H1 (cell line): ENCODE measurements at regions not wholly inside any gene's neighbourhood (a gene's known extent, or its start where the extent isn't known, plus 50 kb on each side); places are given as distances from the start of the nearest gene placed in this dataset.

Source experiments
- CTCF ChIA-PET: fragments of 300-600 bp; sonication (Branson Sonifier 250); formaldehyde crosslinking; loops from one replicate; lab custom pipeline; 2021; ENCODE audit not compliant: partially characterized antibody; lab: Charles Lee
- POLR2A ChIA-PET: fragments of 300-600 bp; sonication (Branson Sonifier 250); formaldehyde crosslinking; loops from one replicate; lab custom pipeline; 2021; ENCODE audit warnings: inconsistent platforms; ENCODE audit not compliant: partially characterized antibody; lab: Charles Lee
- DNase-seq, 2 experiments: peaks; one replicate each; pipeline versions ENCODE4 v3.0.0 to v3.0.0-alpha.2; 2010 to 2022; ENCODE audit warnings: low spot score in 2 of 2, low read depth in 1 of 2, mixed read lengths in 1 of 2
- FAIRE-seq: peaks from 2 replicates; lab custom pipeline; 2011; peaks lifted over from hg19 to GRCh38; lab: Jason Lieb, UNC
- H2AFZ ChIP-seq: 2 replicates; pipeline ENCODE4 v1.8.1; 2012; ENCODE audit warnings: low read length, inconsistent platforms
- H2AK5ac ChIP-seq: 2 replicates; pipeline ENCODE4 v1.6.1; 2013; ENCODE audit warnings: low read depth, low read length
- H2BK120ac ChIP-seq: replicated peaks from 2 replicates; pipeline ENCODE3; 2013; ENCODE audit warnings: low read depth, low read length, inconsistent platforms
- H2BK12ac ChIP-seq: 2 replicates; pipeline ENCODE4 v1.6.1; 2013; ENCODE audit warnings: low read depth, low read length
- H2BK15ac ChIP-seq: 2 replicates; pipeline ENCODE4 v1.6.1; 2013; ENCODE audit warnings: low read length
- H2BK20ac ChIP-seq: 2 replicates; pipeline ENCODE4 v1.6.1; 2013; ENCODE audit warnings: low read length
- H2BK5ac ChIP-seq: 2 replicates; pipeline ENCODE4 v1.6.1; 2013; ENCODE audit warnings: low read depth, low read length
- H3K14ac ChIP-seq: 2 replicates; pipeline ENCODE4 v1.6.1; 2013; ENCODE audit warnings: inconsistent platforms; ENCODE audit not compliant: insufficient read length
- H3K18ac ChIP-seq: 2 replicates; pipeline ENCODE4 v1.6.1; 2013; ENCODE audit warnings: low read length; ENCODE audit errors: extremely low read depth
- H3K23ac ChIP-seq: 2 replicates; pipeline ENCODE4 v1.6.1; 2013; ENCODE audit warnings: inconsistent platforms; ENCODE audit not compliant: insufficient read length
- H3K23me2 ChIP-seq: 2 replicates; pipeline ENCODE4 v1.6.1; 2013; ENCODE audit warnings: low read depth, low read length
- H3K27ac ChIP-seq: 2 replicates; pipeline ENCODE4 v1.6.1; 2011; ENCODE audit warnings: low read depth, low read length, inconsistent platforms
- H3K27me3 ChIP-seq, 4 experiments: replicated peaks in 1 of 4; 1 replicate in 1 of 4; 2 replicates in 3 of 4; pipeline versions ENCODE4 v1.6.1 to v1.8.1; 2011 to 2013; ENCODE audit warnings: low read length in 3 of 4, mild to moderate bottlenecking in 3 of 4, inconsistent platforms in 2 of 4, mixed read lengths in 2 of 4, moderate library complexity in 1 of 4; ENCODE audit not compliant: control insufficient read depth in 3 of 4, insufficient read depth in 3 of 4; ENCODE audit errors: extremely low read depth in 1 of 4
- H3K36me3 ChIP-seq, 4 experiments: 2 replicates each; pipeline versions ENCODE4 v1.6.1 to v1.8.1; 2011 to 2013; ENCODE audit warnings: mild to moderate bottlenecking in 4 of 4, low read length in 3 of 4, moderate library complexity in 2 of 4, control low read depth in 1 of 4, inconsistent platforms in 1 of 4; ENCODE audit not compliant: insufficient read depth in 4 of 4, control insufficient read depth in 2 of 4
- H3K4ac ChIP-seq: replicated peaks from 2 replicates; pipeline ENCODE3; 2013; ENCODE audit warnings: low read length, low read depth, mixed read lengths, inconsistent platforms; ENCODE audit not compliant: insufficient read length
- H3K4me1 ChIP-seq, 4 experiments: replicated peaks in 1 of 4; 1 replicate in 1 of 4; 2 replicates in 3 of 4; pipeline versions ENCODE4 v1.6.1 to v1.8.1; 2011 to 2013; ENCODE audit warnings: low read length in 3 of 4, inconsistent platforms in 2 of 4, mixed read lengths in 1 of 4; ENCODE audit not compliant: insufficient read depth in 4 of 4, control insufficient read depth in 3 of 4
- H3K4me2 ChIP-seq, 2 experiments: 2 replicates each; pipeline versions ENCODE4 v1.6.1 to v1.8.1; 2011 to 2013; ENCODE audit warnings: low read depth in 2 of 2, low read length in 2 of 2, control low read depth in 1 of 2, inconsistent platforms in 1 of 2, mild to moderate bottlenecking in 1 of 2; ENCODE audit not compliant: insufficient read depth in 1 of 2
- H3K4me3 ChIP-seq, 4 experiments: fragments of 200-600, 300-600 bp in 1 of 4; sonication (generic), shearing (Covaris generic), sonication (Bioruptor Twin) in 1 of 4; 2 replicates each; pipeline versions ENCODE4 v1.5.1 to v1.8.1; 2011 to 2016; ENCODE audit warnings: low read length in 4 of 4, low read depth in 3 of 4, control low read depth in 2 of 4, inconsistent platforms in 2 of 4, mild to moderate bottlenecking in 2 of 4, mixed read lengths in 1 of 4, moderate library complexity in 1 of 4; ENCODE audit not compliant: insufficient read depth in 2 of 4; ENCODE audit errors: extremely low read depth in 1 of 4
- H3K56ac ChIP-seq: replicated peaks from 2 replicates; pipeline ENCODE3; 2013; ENCODE audit warnings: low read depth, mild to moderate bottlenecking, mixed read lengths, low read length, inconsistent platforms; ENCODE audit not compliant: insufficient read length
- H3K79me1 ChIP-seq: 2 replicates; pipeline ENCODE4 v1.6.1; 2013; ENCODE audit warnings: low read depth, low read length, control low read depth
- H3K79me2 ChIP-seq, 2 experiments: 2 replicates each; pipeline versions ENCODE4 v1.6.1 to v1.8.1; 2012 to 2013; ENCODE audit warnings: low read length in 2 of 2, mild to moderate bottlenecking in 2 of 2, inconsistent platforms in 1 of 2; ENCODE audit not compliant: insufficient read depth in 2 of 2, control insufficient read depth in 1 of 2
- H3K9ac ChIP-seq, 4 experiments: replicated peaks in 1 of 4; 1 replicate in 1 of 4; 2 replicates in 3 of 4; pipeline versions ENCODE4 v1.6.1 to v1.8.1; 2011 to 2013; ENCODE audit warnings: low read depth in 3 of 4, low read length in 3 of 4, control low read depth in 2 of 4, mild to moderate bottlenecking in 2 of 4, moderate library complexity in 2 of 4, inconsistent platforms in 1 of 4; ENCODE audit errors: extremely low read depth in 1 of 4
- H3K9me3 ChIP-seq, 2 experiments: 2 replicates each; pipeline versions ENCODE4 v1.6.1 to v1.8.1; 2012 to 2013; ENCODE audit warnings: mild to moderate bottlenecking in 2 of 2, moderate library complexity in 2 of 2, control low read depth in 1 of 2, inconsistent platforms in 1 of 2, low read depth in 1 of 2, low read length in 1 of 2, mixed read lengths in 1 of 2; ENCODE audit not compliant: insufficient read depth in 2 of 2
- H4K20me1 ChIP-seq, 2 experiments: replicated peaks in 1 of 2; 2 replicates each; pipeline versions ENCODE3 to v1.8.1; 2011 to 2013; ENCODE audit warnings: inconsistent platforms in 2 of 2, low read length in 2 of 2, mild to moderate bottlenecking in 1 of 2; ENCODE audit not compliant: insufficient read depth in 2 of 2, control insufficient read depth in 1 of 2
- H4K5ac ChIP-seq: 2 replicates; pipeline ENCODE4 v1.6.1; 2013; ENCODE audit warnings: low read length, low read depth, mixed read lengths, inconsistent platforms; ENCODE audit not compliant: insufficient read length
- H4K8ac ChIP-seq: 2 replicates; pipeline ENCODE4 v1.8.0; 2013; ENCODE audit warnings: mild to moderate bottlenecking, moderate library complexity, low read length, inconsistent platforms; ENCODE audit not compliant: insufficient read depth; ENCODE audit errors: extremely low read depth
- H4K91ac ChIP-seq: replicated peaks from 2 replicates; pipeline ENCODE3; 2013; ENCODE audit warnings: low read length, mixed read lengths, inconsistent platforms; ENCODE audit not compliant: insufficient read length
- TAF7 ChIP-seq: optimal IDR thresholded peaks from 2 replicates; pipeline ENCODE3; 2011; ENCODE audit warnings: low read depth, mild to moderate bottlenecking, inconsistent platforms, low read length, moderate library complexity, borderline replicate concordance
- TEAD4 ChIP-seq: IDR thresholded peaks from 2 replicates; pipeline ENCODE4 v1.6.1; 2012; ENCODE audit warnings: low read depth, low read length, inconsistent platforms, mixed read lengths
- WGBS, 2 experiments: shearing (Covaris generic) in 1 of 2; methylation state at CpG; one replicate each; pipeline versions ENCODE4 v1.1.6 to v1.1.7; 2013 to 2015; ENCODE audit warnings: low lambda C conversion rate in 2 of 2, mixed read lengths in 2 of 2, inconsistent platforms in 1 of 2, low coverage in 1 of 2, missing lambda C conversion rate in 1 of 2; ENCODE audit not compliant: insufficient replicate concordance in 2 of 2, insufficient coverage in 1 of 2, insufficient read length in 1 of 2; ENCODE audit errors: extremely low coverage in 1 of 2, missing lambda C conversion rate in 1 of 2; 5-methylcytosine and 5-hydroxymethylcytosine counted together

DNA sequence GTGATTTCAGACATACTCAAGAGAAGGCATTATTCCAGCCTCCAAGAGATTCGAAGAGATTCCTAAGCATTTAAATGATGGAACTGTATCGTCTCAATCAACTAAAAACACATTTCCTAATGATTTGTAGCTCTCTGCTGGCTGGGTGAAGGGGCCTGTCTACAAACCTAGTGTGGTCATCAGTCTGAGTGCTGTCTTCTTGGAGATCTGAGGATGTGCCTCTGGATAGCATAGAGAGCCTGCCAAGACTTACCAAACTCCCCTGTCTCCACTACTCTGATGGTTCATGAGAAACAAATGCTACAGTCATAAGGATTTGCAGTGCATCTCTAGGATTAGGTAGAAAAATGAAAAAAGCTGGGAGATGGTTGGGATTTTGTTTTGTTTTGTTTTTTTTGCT is 176.9 kb upstream of the CITED2 start:
- CTCF ChIA-PET = no interaction called here
- Histone ChIP-seq H3K9me3 (no peaks in the 10 kb centered on the region), H3K14ac (no peak overlapping the region), H2BK120ac (no peak overlapping the region), H2BK15ac (no peak overlapping the region), H2AFZ (no peak overlapping the region), H3K79me1 (no peaks in the 10 kb centered on the region), H3K36me3 (no peaks in the 10 kb centered on the region), H3K79me2 (no peaks in the 10 kb centered on the region), H3K18ac (no peak overlapping the region), H3K56ac (no peak overlapping the region), H3K4ac (no peak overlapping the region), H2BK5ac (no peak overlapping the region), H4K8ac (no peak overlapping the region), H3K4me3 (no peak overlapping the region), H4K91ac (no peak overlapping the region), H3K4me2 (no peak overlapping the region), H2BK12ac (no peak overlapping the region), H4K5ac (no peak overlapping the region), H3K27me3 (no peaks in the 10 kb centered on the region), H3K27ac (no peak overlapping the region), H3K23me2 (no peaks in the 10 kb centered on the region), H4K20me1 (no peaks in the 10 kb centered on the region), H3K23ac (no peak overlapping the region), H2AK5ac (no peak overlapping the region), H3K4me1 (no peaks in the 10 kb centered on the region; a peak in 2 of 7 replicates), H2BK20ac (no peak overlapping the region), H3K9ac (no peak overlapping the region)
- POLR2A ChIA-PET = interaction anchor here (1.3 kb wide), 1 partner anchor 177 kb away, joined by 4 read pairs; the partner anchor contains the start of gene CITED2
- DNase-seq (no peak), FAIRE-seq (no peak)
- no peak for TF ChIP-seq TAF7
- no peak for TF ChIP-seq TEAD4
- WGBS, 2 experiments = 96% methylated on average over 2 of the region's 2 CpGs; no CpG with 5 or more reads in 1 of the 2 experiments
